Vagina (tissue), 2 donors: ENCODE measurements at regions not wholly inside any gene's neighbourhood (a gene's known extent, or its start where the extent isn't known, plus 50 kb on each side); places are given as distances from the start of the nearest gene placed in this dataset.

Experiments
- CTCF ChIP-seq, 3 experiments: fragments of 450-650 bp in 2 of 3; fragments of 200-600 bp in 1 of 3; sonication (generic) in 1 of 3; IDR thresholded peaks; one replicate each; pipeline ENCODE4 v1.5.1; 2017 to 2019; ENCODE audit warnings: antibody characterized with exemption in 3 of 3, mild to moderate bottlenecking in 2 of 3, moderate library complexity in 2 of 3
- POLR2A ChIP-seq, 2 donors: fragments of 450-650 bp; IDR thresholded peaks; one replicate each; pipeline ENCODE4 v1.6.1; 2017; ENCODE audit warnings: antibody characterized with exemption in 2 of 2, mild to moderate bottlenecking in 2 of 2, moderate library complexity in 2 of 2

GRCh38 chr7:136039577-136040345 is 62.6 kb upstream of the MTPN start:
- TF ChIP-seq CTCF (IDR thresholded peaks at IDR 0.05): no peak
- TF ChIP-seq POLR2A (IDR thresholded peaks at IDR 0.05): no peak
